Osteoblast (primary cell): ENCODE measurements at regions not wholly inside any gene's neighbourhood (a gene's known extent, or its start where the extent isn't known, plus 50 kb on each side); places are given as distances from the start of the nearest gene placed in this dataset.

Experiments
- DNase-seq: peaks from one replicate; pipeline ENCODE4 v3.0.0; 2011; ENCODE audit warnings: low spot score, mixed read lengths; ENCODE audit not compliant: insufficient read length; ENCODE audit errors: missing footprints
- H2AFZ ChIP-seq: 2 replicates; pipeline ENCODE4 v1.6.0; 2011; ENCODE audit warnings: mild to moderate bottlenecking, low read length
- H3K27ac ChIP-seq: 2 replicates; pipeline ENCODE4 v1.5.1; 2011; ENCODE audit warnings: mild to moderate bottlenecking, low read depth, low read length, moderate library complexity
- H3K27me3 ChIP-seq: 2 replicates; pipeline ENCODE4 v1.6.0; 2012; ENCODE audit warnings: mild to moderate bottlenecking, control low read depth, inconsistent platforms, low read length, moderate library complexity; ENCODE audit not compliant: insufficient read depth
- H3K36me3 ChIP-seq: 2 replicates; pipeline ENCODE4 v1.5.1; 2011; ENCODE audit warnings: mild to moderate bottlenecking, low read length, control low read depth, moderate library complexity; ENCODE audit not compliant: insufficient read depth
- H3K4me1 ChIP-seq: 2 replicates; pipeline ENCODE4 v1.5.1; 2011; ENCODE audit warnings: mild to moderate bottlenecking, low read length, control low read depth, moderate library complexity; ENCODE audit not compliant: insufficient read depth
- H3K4me2 ChIP-seq: 2 replicates; pipeline ENCODE4 v1.6.0; 2011; ENCODE audit warnings: mild to moderate bottlenecking, low read length; ENCODE audit not compliant: insufficient read depth
- H3K4me3 ChIP-seq: fragments of 200-600 bp; sonication (generic); 3 replicates; pipeline ENCODE4 v1.5.1; 2012; ENCODE audit warnings: mild to moderate bottlenecking, low read length, inconsistent platforms; ENCODE audit not compliant: insufficient read depth
- H3K79me2 ChIP-seq: 2 replicates; pipeline ENCODE4 v1.6.0; 2012; ENCODE audit warnings: mild to moderate bottlenecking, low read length, control low read depth, inconsistent platforms; ENCODE audit not compliant: insufficient read depth
- H3K9me3 ChIP-seq: 2 replicates; pipeline ENCODE4 v1.5.1; 2011; ENCODE audit warnings: low read depth, low read length, control low read depth
- H4K20me1 ChIP-seq: 2 replicates; pipeline ENCODE4 v1.6.0; 2012; ENCODE audit warnings: mild to moderate bottlenecking, low read length, control low read depth; ENCODE audit not compliant: insufficient read depth
- TF ChIP-seq, protein P1 (sequence below): IDR thresholded peaks from 2 replicates; pipeline ENCODE4 v1.5.1; 2011; ENCODE audit warnings: mild to moderate bottlenecking, low read depth, low read length, moderate library complexity; ENCODE audit errors: extremely low read depth

DNA sequence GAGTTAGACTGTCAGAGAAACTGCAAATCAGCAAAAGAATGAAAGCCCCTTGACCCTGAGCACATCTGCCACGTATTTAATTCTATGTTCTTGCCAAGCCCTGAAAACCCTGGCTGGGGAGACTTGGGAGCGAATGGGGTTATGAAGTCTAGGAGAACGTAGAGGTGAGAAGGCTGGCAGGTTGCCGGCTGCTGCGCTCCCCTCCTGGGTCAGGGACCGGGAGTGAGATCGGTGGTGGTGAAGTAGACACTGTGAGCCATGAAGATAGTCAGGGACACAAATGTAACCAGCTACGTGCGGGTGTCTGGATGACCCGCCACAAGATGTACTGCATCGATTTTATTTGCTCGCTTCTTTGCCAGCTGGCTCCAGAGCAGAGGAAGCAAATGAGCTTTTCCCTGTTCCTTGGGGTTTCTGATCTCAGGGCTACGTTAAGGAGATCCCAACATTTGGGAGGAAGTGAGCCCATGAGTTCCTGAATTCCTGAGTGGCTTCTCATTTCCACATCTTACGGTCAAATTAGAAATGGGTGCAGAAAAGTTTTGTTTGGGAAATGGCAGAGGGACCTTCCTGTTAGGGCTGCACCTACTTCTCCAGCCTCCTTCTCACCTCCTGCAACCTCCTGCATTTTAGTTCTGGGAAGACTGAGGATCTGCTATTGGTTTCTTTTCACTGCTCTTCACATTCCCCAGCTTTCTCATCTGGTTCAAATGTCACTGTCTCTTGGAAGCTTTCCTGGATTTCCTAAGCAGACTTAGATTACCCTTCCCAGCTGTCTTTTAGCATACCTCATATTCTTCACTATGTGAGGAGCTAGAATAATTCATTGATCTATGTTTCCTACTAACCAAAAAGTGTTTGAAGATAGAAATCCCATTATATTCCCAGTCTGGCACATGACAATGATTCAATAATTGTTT is 360.6 kb downstream of the ZNF521 start:
- H3K4me1 ChIP-seq = no peaks in the 10 kb centered on the region
- no peak overlapping the region for H2AFZ ChIP-seq
- no peaks in the 10 kb centered on the region for H3K36me3 ChIP-seq
- H3K27ac ChIP-seq = no peak overlapping the region
- H3K9me3 ChIP-seq = no peaks in the 10 kb centered on the region
- no peak overlapping the region for H3K4me2 ChIP-seq
- no peaks in the 10 kb centered on the region for H3K79me2 ChIP-seq
- H3K27me3 ChIP-seq = no peaks in the 10 kb centered on the region
- no peaks in the 10 kb centered on the region for H4K20me1 ChIP-seq
- TF ChIP-seq, protein P1, sequence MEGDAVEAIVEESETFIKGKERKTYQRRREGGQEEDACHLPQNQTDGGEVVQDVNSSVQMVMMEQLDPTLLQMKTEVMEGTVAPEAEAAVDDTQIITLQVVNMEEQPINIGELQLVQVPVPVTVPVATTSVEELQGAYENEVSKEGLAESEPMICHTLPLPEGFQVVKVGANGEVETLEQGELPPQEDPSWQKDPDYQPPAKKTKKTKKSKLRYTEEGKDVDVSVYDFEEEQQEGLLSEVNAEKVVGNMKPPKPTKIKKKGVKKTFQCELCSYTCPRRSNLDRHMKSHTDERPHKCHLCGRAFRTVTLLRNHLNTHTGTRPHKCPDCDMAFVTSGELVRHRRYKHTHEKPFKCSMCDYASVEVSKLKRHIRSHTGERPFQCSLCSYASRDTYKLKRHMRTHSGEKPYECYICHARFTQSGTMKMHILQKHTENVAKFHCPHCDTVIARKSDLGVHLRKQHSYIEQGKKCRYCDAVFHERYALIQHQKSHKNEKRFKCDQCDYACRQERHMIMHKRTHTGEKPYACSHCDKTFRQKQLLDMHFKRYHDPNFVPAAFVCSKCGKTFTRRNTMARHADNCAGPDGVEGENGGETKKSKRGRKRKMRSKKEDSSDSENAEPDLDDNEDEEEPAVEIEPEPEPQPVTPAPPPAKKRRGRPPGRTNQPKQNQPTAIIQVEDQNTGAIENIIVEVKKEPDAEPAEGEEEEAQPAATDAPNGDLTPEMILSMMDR = no peak
- H3K4me3 ChIP-seq = no peak overlapping the region
- DNase-seq = no peak

DNA sequence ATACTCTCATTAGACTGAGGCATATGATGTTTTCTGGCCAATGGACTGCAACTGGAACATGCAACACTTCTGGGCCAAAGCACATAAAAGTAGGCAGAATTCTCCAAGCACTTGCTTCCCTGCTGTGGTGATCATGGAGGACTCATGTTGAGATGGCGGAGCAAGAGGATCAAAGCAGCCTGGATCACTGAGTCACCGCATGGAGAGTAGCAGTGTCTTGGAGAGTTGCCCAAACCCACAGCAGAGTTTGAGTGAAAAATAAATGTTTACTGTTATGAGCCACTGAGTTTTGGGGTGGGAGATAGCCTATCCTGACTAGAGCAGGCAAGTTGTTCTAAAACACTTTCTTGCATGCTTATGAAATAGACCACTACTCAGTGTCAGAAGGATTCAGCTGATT is 359.5 kb downstream of the ZNF521 start:
- no peaks in the 10 kb centered on the region for H3K79me2 ChIP-seq
- H3K4me1 ChIP-seq = no peaks in the 10 kb centered on the region
- TF ChIP-seq, protein P1 = no peak

GRCh38 chr18:24993628-24994027 is 358.3 kb downstream of the ZNF521 start:
- Histone ChIP-seq H3K79me2 (no peaks in the 10 kb centered on the region), H3K4me1 (no peaks in the 10 kb centered on the region), H3K27me3 (no peaks in the 10 kb centered on the region), H3K4me2 (no peak overlapping the region), H3K9me3 (no peaks in the 10 kb centered on the region), H3K4me3 (no peak overlapping the region), H3K27ac (no peak overlapping the region), H3K36me3 (no peaks in the 10 kb centered on the region), H2AFZ (no peak overlapping the region), H4K20me1 (no peaks in the 10 kb centered on the region)
- DNase-seq = no peak
- TF ChIP-seq, protein P1 = no peak

More for the DNA sequence above, 359.5 kb downstream of the ZNF521 start:
- Histone ChIP-seq H3K9me3 (no peaks in the 10 kb centered on the region), H4K20me1 (no peaks in the 10 kb centered on the region), H3K4me3 (no peak overlapping the region), H3K27ac (no peak overlapping the region), H2AFZ (no peak overlapping the region), H3K36me3 (no peaks in the 10 kb centered on the region), H3K27me3 (no peaks in the 10 kb centered on the region), H3K4me2 (no peak overlapping the region)
- DNase-seq = no peak

- Histone ChIP-seq H3K27ac (no peak overlapping the region), H3K4me3 (no peak overlapping the region), H4K20me1 (no peaks in the 10 kb centered on the region), H3K79me2 (no peaks in the 10 kb centered on the region), H3K36me3 (no peaks in the 10 kb centered on the region), H2AFZ (no peak overlapping the region), H3K4me1 (no peaks in the 10 kb centered on the region), H3K4me2 (no peak overlapping the region), H3K9me3 (no peaks in the 10 kb centered on the region), H3K27me3 (no peaks in the 10 kb centered on the region)
- DNase-seq = no peak
- TF ChIP-seq, protein P1 = no peak
Measured at GRCh38 chr18:24995056-24995455, 356.9 kb downstream of the ZNF521 start.
